ENCODE measurements at regions not wholly inside any gene's neighbourhood (a gene's known extent, or its start where the extent isn't known, plus 50 kb on each side); places are given as distances from the start of the nearest gene placed in this dataset.

DNA sequence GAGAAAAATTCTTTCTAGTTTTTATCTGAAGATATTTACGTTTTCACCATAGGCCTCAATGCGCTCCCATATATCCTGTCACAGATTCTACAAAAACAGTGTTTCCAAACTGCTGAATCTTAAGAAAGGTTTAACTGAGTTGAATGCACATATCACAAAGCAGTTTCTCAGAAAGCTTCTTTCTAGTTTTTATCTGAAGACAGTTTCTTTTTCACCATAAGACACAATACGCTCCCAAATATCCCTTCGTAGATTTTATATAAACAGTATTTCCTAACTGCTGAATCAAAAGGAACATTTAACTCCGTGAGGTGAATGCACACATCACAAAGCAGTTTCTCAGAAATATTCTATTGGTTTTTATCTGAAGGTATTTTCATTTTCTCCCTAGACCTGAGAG is 385.5 kb downstream of the ALG10 start:
- TF ChIP-seq POLR2A (IDR thresholded peaks at IDR 0.05; ENCODE audit: low read depth) = no peak
- TF ChIP-seq, protein P1, sequence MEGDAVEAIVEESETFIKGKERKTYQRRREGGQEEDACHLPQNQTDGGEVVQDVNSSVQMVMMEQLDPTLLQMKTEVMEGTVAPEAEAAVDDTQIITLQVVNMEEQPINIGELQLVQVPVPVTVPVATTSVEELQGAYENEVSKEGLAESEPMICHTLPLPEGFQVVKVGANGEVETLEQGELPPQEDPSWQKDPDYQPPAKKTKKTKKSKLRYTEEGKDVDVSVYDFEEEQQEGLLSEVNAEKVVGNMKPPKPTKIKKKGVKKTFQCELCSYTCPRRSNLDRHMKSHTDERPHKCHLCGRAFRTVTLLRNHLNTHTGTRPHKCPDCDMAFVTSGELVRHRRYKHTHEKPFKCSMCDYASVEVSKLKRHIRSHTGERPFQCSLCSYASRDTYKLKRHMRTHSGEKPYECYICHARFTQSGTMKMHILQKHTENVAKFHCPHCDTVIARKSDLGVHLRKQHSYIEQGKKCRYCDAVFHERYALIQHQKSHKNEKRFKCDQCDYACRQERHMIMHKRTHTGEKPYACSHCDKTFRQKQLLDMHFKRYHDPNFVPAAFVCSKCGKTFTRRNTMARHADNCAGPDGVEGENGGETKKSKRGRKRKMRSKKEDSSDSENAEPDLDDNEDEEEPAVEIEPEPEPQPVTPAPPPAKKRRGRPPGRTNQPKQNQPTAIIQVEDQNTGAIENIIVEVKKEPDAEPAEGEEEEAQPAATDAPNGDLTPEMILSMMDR (IDR thresholded peaks at IDR 0.05) = no peak
- no peak for TF ChIP-seq EP300 (IDR thresholded peaks at IDR 0.05)
- no peak for TF ChIP-seq POLR2AphosphoS5 (IDR thresholded peaks at IDR 0.05)
